MCF 10A (cell line): ENCODE measurements at regions not wholly inside any gene's neighbourhood (a gene's known extent, or its start where the extent isn't known, plus 50 kb on each side); places are given as distances from the start of the nearest gene placed in this dataset.

ENCODE experiments used
- BruUV-seq: library from RNA; stranded (reverse); fragments of 400-500 nt; replicated peaks from 2 replicates; lab custom pipeline; 2021; lab: Mats Ljungman, UMichigan
- CTCF ChIA-PET: fragments of 300-600 bp; sonication (Branson Sonifier 250); formaldehyde crosslinking; extraction: SDS; loops from one replicate; lab custom pipeline; 2021; ENCODE audit warnings: antibody characterized with exemption, inconsistent platforms; lab: Yijun Ruan, JAX
- POLR2A ChIA-PET: fragments of 300-600, 350-650 bp; sonication (Branson Sonifier 250); formaldehyde crosslinking; extraction: SDS; loops from one replicate; lab custom pipeline; 2020; ENCODE audit warnings: antibody characterized with exemption, inconsistent platforms; lab: Yijun Ruan, JAX
- DNase-seq: peaks from one replicate; pipeline ENCODE4 v3.0.0-alpha.2; 2018; ENCODE audit not compliant: unreplicated experiment
- H3K27ac Mint-ChIP-seq: one replicate; pipeline ENCODE4 v1.8.0; 2022; ENCODE audit warnings: mild to moderate bottlenecking, low read depth, mixed read lengths; ENCODE audit not compliant: unreplicated experiment
- H3K27me3 Mint-ChIP-seq: one replicate; pipeline ENCODE4 v1.8.0; 2022; ENCODE audit warnings: mixed read lengths; ENCODE audit not compliant: insufficient read depth, unreplicated experiment
- H3K36me3 Mint-ChIP-seq: one replicate; pipeline ENCODE4 v1.8.0; 2022; ENCODE audit warnings: mild to moderate bottlenecking, moderate library complexity, mixed read lengths; ENCODE audit not compliant: insufficient read depth, unreplicated experiment
- H3K4me1 Mint-ChIP-seq: one replicate; pipeline ENCODE4 v1.8.0; 2022; ENCODE audit warnings: mixed read lengths; ENCODE audit not compliant: insufficient read depth, unreplicated experiment
- H3K4me3 Mint-ChIP-seq: one replicate; pipeline ENCODE4 v1.8.0; 2022; ENCODE audit warnings: mild to moderate bottlenecking, moderate library complexity, mixed read lengths; ENCODE audit not compliant: unreplicated experiment
- H3K9me3 Mint-ChIP-seq: one replicate; pipeline ENCODE4 v1.8.0; 2022; ENCODE audit warnings: mixed read lengths; ENCODE audit not compliant: unreplicated experiment
- CTCF ChIP-seq: fragments of 200-600 bp; IDR thresholded peaks from one replicate; pipeline ENCODE4 v1.8.0; 2022; ENCODE audit warnings: antibody characterized with exemption, mild to moderate bottlenecking; ENCODE audit not compliant: unreplicated experiment
- intact Hi-C: fragments of 100-400 bp; cut with micrococcal nuclease; formaldehyde crosslinking; loops from 2 replicates; pipeline ENCODE4 v1.14.1; 2022

- no peak overlapping the region for H3K27ac Mint-ChIP-seq
- peaks cover 5% of the 10 kb centered on the region for H3K9me3 Mint-ChIP-seq
- intact Hi-C loops = no loop called here
- ChIA-PET CTCF (interaction anchor here (0.7 kb wide), 1 partner anchor 36 kb away, joined by 3 read pairs; no protein-coding TSS in a partner anchor), POLR2A (no interaction called here)
- no peaks in the 10 kb centered on the region for H3K27me3 Mint-ChIP-seq
- no peak for DNase-seq
- H3K4me3 Mint-ChIP-seq = no peak overlapping the region
- H3K36me3 Mint-ChIP-seq = no peaks in the 10 kb centered on the region
- H3K4me1 Mint-ChIP-seq = peaks cover 8% of the 10 kb centered on the region
- no peak for TF ChIP-seq CTCF
- BruUV-seq = no TSS peak
Measured at GRCh38 chr15:61390138-61390537, 161.0 kb upstream of the RORA start.

GRCh38 chr15:61389334-61390028 is 160.4 kb upstream of the RORA start:
- CTCF ChIA-PET = no interaction called here
- Mint-ChIP-seq H3K9me3 (peaks cover 8% of the 10 kb centered on the region), H3K4me1 (peaks cover 8% of the 10 kb centered on the region), H3K27ac (no peak overlapping the region), H3K27me3 (no peaks in the 10 kb centered on the region), H3K4me3 (no peak overlapping the region), H3K36me3 (no peaks in the 10 kb centered on the region)
- POLR2A ChIA-PET = interaction anchor here (0.6 kb wide), 1 partner anchor 48 kb away, joined by 3 read pairs; no protein-coding TSS in a partner anchor
- TF ChIP-seq CTCF = no peak
- intact Hi-C loops = no loop called here
- no peak for DNase-seq
- BruUV-seq = no TSS peak

GRCh38 chr15:61387675-61388074 is 158.6 kb upstream of the RORA start:
- BruUV-seq = no TSS peak
- intact Hi-C loops = no loop called here
- Mint-ChIP-seq H3K27ac (no peak overlapping the region), H3K4me3 (no peak overlapping the region), H3K9me3 (peaks cover 8% of the 10 kb centered on the region), H3K4me1 (no peaks in the 10 kb centered on the region), H3K36me3 (no peaks in the 10 kb centered on the region), H3K27me3 (no peaks in the 10 kb centered on the region)
- no peak for TF ChIP-seq CTCF
- ChIA-PET POLR2A (no interaction called here), CTCF (interaction anchor here (0.5 to 1.1 kb wide), 2 partner anchors 76 to 220 kb away, joined by 3 read pairs; no protein-coding TSS in a partner anchor)
- no peak for DNase-seq

GRCh38 chr15:61383421-61383820 is 154.3 kb upstream of the RORA start:
- ChIA-PET CTCF (no interaction called here), POLR2A (no interaction called here)
- intact Hi-C loops = no loop called here
- Mint-ChIP-seq H3K4me3 (no peak overlapping the region), H3K27ac (no peak overlapping the region), H3K27me3 (no peaks in the 10 kb centered on the region), H3K4me1 (no peaks in the 10 kb centered on the region), H3K9me3 (peaks cover 8% of the 10 kb centered on the region), H3K36me3 (no peaks in the 10 kb centered on the region)
- peak; percentile 38 for DNase-seq
- TF ChIP-seq CTCF = no peak
- BruUV-seq = no TSS peak
